HFFc6 (cell line): ENCODE measurements at regions not wholly inside any gene's neighbourhood (a gene's known extent, or its start where the extent isn't known, plus 50 kb on each side); places are given as distances from the start of the nearest gene placed in this dataset.
"Not testable (repeated sequence)": the region's sequence is repeated elsewhere in the genome, so short reads cannot be mapped to it uniquely, and the experiment has no call there.

Source experiments
- DNase-seq: peaks from one replicate; pipeline ENCODE4 v3.0.0-alpha.2; 2018
- H3K27ac Mint-ChIP-seq: 2 replicates; pipeline ENCODE4 v1.8.0; 2020; ENCODE audit warnings: mild to moderate bottlenecking, mixed read lengths
- H3K27me3 Mint-ChIP-seq: 2 replicates; pipeline ENCODE4 v1.8.0; 2021; ENCODE audit warnings: mild to moderate bottlenecking, moderate library complexity, mixed read lengths; ENCODE audit not compliant: insufficient read depth
- H3K36me3 Mint-ChIP-seq: 2 replicates; pipeline ENCODE4 v1.8.0; 2021; ENCODE audit warnings: low read depth, mixed read lengths
- H3K4me1 Mint-ChIP-seq: 2 replicates; pipeline ENCODE4 v1.8.0; 2020; ENCODE audit warnings: low read depth, mixed read lengths
- H3K4me3 Mint-ChIP-seq: 2 replicates; pipeline ENCODE4 v1.8.0; 2020; ENCODE audit warnings: mild to moderate bottlenecking, moderate library complexity, mixed read lengths
- H3K9me3 Mint-ChIP-seq: 2 replicates; pipeline ENCODE4 v1.8.0; 2020; ENCODE audit warnings: mild to moderate bottlenecking, mixed read lengths
- CTCF ChIP-seq: fragments of 200-600 bp; sonication (generic); IDR thresholded peaks from 2 replicates; pipeline ENCODE4 v1.5.0; 2021; ENCODE audit warnings: antibody characterized with exemption, mild to moderate bottlenecking

- Mint-ChIP-seq H3K4me3 (no peak overlapping the region), H3K27ac (no peak overlapping the region), H3K9me3 (no peaks in the 10 kb centered on the region), H3K36me3 (no peaks in the 10 kb centered on the region), H3K4me1 (no peaks in the 10 kb centered on the region), H3K27me3 (peaks cover 13% of the 10 kb centered on the region; the same call in 1 of the 2 replicates)
- TF ChIP-seq CTCF, result no peak
- DNase-seq, result no peak
These were observed 67.8 kb upstream of the LSM6 start for GRCh38 chr4:146107587-146108240.

- H3K27me3 Mint-ChIP-seq, result peaks cover 6% of the 10 kb centered on the region; the same call in 1 of the 2 replicates
- no peak overlapping the region for H3K27ac Mint-ChIP-seq
- H3K9me3 Mint-ChIP-seq, result no peaks in the 10 kb centered on the region
These were observed 70.1 kb upstream of the LSM6 start for GRCh38 chr4:146105464-146105863.

GRCh38 chr4:146104541-146104940 is 71.0 kb upstream of the LSM6 start:
- TF ChIP-seq CTCF, result no peak
- H3K27me3 Mint-ChIP-seq, result peaks cover 6% of the 10 kb centered on the region; the same call in 1 of the 2 replicates
- no peaks in the 10 kb centered on the region for H3K4me1 Mint-ChIP-seq
- H3K9me3 Mint-ChIP-seq, result no peaks in the 10 kb centered on the region
- no peak for DNase-seq
- no peak overlapping the region for H3K27ac Mint-ChIP-seq
- no peaks in the 10 kb centered on the region for H3K36me3 Mint-ChIP-seq
- no peak overlapping the region for H3K4me3 Mint-ChIP-seq

More at GRCh38 chr4:146105464-146105863, 70.1 kb upstream of the LSM6 start:
- no peak for TF ChIP-seq CTCF
- Mint-ChIP-seq H3K36me3 (no peaks in the 10 kb centered on the region), H3K4me3 (no peak overlapping the region), H3K4me1 (no peaks in the 10 kb centered on the region)
- DNase-seq, result no peak

GRCh38 chr4:146104052-146104451 is 71.5 kb upstream of the LSM6 start:
- H3K9me3 Mint-ChIP-seq, H3K27ac Mint-ChIP-seq, H3K36me3 Mint-ChIP-seq, DNase-seq, H3K4me3 Mint-ChIP-seq, H3K4me1 Mint-ChIP-seq, H3K27me3 Mint-ChIP-seq: not testable (repeated sequence)

- no peak for TF ChIP-seq CTCF
- Mint-ChIP-seq H3K9me3 (no peaks in the 10 kb centered on the region), H3K27ac (no peak overlapping the region), H3K4me1 (no peaks in the 10 kb centered on the region; the same call in 1 of the 2 replicates), H3K36me3 (no peaks in the 10 kb centered on the region), H3K27me3 (peaks cover 2% of the 10 kb centered on the region; the same call in 1 of the 2 replicates), H3K4me3 (no peak overlapping the region)
- no peak for DNase-seq
These were observed 75.9 kb upstream of the LSM6 start for GRCh38 chr4:146099585-146099984.

GRCh38 chr4:146098978-146099377 is 76.5 kb upstream of the LSM6 start:
- Mint-ChIP-seq H3K4me1 (no peaks in the 10 kb centered on the region; the same call in 1 of the 2 replicates), H3K27me3 (peaks cover under 1% of the 10 kb centered on the region; the same call in 1 of the 2 replicates), H3K36me3 (no peaks in the 10 kb centered on the region), H3K4me3 (no peak overlapping the region), H3K27ac (no peak overlapping the region), H3K9me3 (no peaks in the 10 kb centered on the region)
- DNase-seq, result no peak
- no peak for TF ChIP-seq CTCF
